Trophoblast cell (in vitro differentiated cells and primary cell): ENCODE measurements at regions not wholly inside any gene's neighbourhood (a gene's known extent, or its start where the extent isn't known, plus 50 kb on each side); places are given as distances from the start of the nearest gene placed in this dataset.

ENCODE experiments used
- DNase-seq, 2 donors: peaks; one replicate each; pipeline ENCODE4 v3.0.0-alpha.2; 2016
- H2AFZ ChIP-seq: 2 replicates; pipeline ENCODE4 v1.6.1; 2013; ENCODE audit warnings: low read length, moderate library complexity, mild to moderate bottlenecking; ENCODE audit not compliant: insufficient read depth, poor library complexity
- H2AK5ac ChIP-seq: 2 replicates; pipeline ENCODE4 v1.6.1; 2013; ENCODE audit warnings: mild to moderate bottlenecking, low read length
- H2BK120ac ChIP-seq: 2 replicates; pipeline ENCODE4 v1.6.1; 2013; ENCODE audit warnings: low read length, mild to moderate bottlenecking, moderate library complexity; ENCODE audit not compliant: insufficient read depth, poor library complexity
- H2BK12ac ChIP-seq: 2 replicates; pipeline ENCODE4 v1.6.1; 2013; ENCODE audit warnings: mild to moderate bottlenecking, low read length, moderate library complexity
- H2BK5ac ChIP-seq: 2 replicates; pipeline ENCODE4 v1.6.1; 2013; ENCODE audit warnings: low read length, low read depth, moderate library complexity, mild to moderate bottlenecking; ENCODE audit not compliant: poor library complexity
- H3K14ac ChIP-seq: 2 replicates; pipeline ENCODE4 v1.6.1; 2013; ENCODE audit warnings: mild to moderate bottlenecking, low read length
- H3K18ac ChIP-seq: 2 replicates; pipeline ENCODE4 v1.6.1; 2013; ENCODE audit warnings: mild to moderate bottlenecking, low read length
- H3K23ac ChIP-seq: 2 replicates; pipeline ENCODE4 v1.6.1; 2013; ENCODE audit warnings: low read length
- H3K27ac ChIP-seq: 2 replicates; pipeline ENCODE4 v1.5.1; 2013; ENCODE audit warnings: low read depth, mild to moderate bottlenecking, inconsistent platforms, low read length, moderate library complexity
- H3K27me3 ChIP-seq: 2 replicates; pipeline ENCODE4 v1.6.1; 2013; ENCODE audit warnings: inconsistent platforms, mild to moderate bottlenecking, low read length, moderate library complexity; ENCODE audit not compliant: insufficient read depth
- H3K36me3 ChIP-seq, 2 experiments: 1 replicate in 1 of 2; 2 replicates in 1 of 2; pipeline ENCODE4 v1.6.1; 2013; ENCODE audit warnings: low read length in 2 of 2, mild to moderate bottlenecking in 2 of 2, moderate library complexity in 1 of 2; ENCODE audit not compliant: insufficient read depth in 2 of 2, control insufficient read depth in 1 of 2
- H3K4ac ChIP-seq: 2 replicates; pipeline ENCODE4 v1.6.1; 2013; ENCODE audit warnings: low read depth, mild to moderate bottlenecking, low read length, moderate library complexity
- H3K4me1 ChIP-seq, 2 experiments: 1 replicate in 1 of 2; 2 replicates in 1 of 2; pipeline ENCODE4 v1.6.1; 2013; ENCODE audit warnings: low read length in 2 of 2, mild to moderate bottlenecking in 2 of 2, moderate library complexity in 1 of 2; ENCODE audit not compliant: insufficient read depth in 2 of 2, control insufficient read depth in 1 of 2
- H3K4me2 ChIP-seq: 2 replicates; pipeline ENCODE4 v1.6.1; 2013; ENCODE audit warnings: inconsistent platforms, mild to moderate bottlenecking, low read length, moderate library complexity
- H3K4me3 ChIP-seq: 2 replicates; pipeline ENCODE4 v1.5.1; 2013; ENCODE audit warnings: mild to moderate bottlenecking, low read depth, low read length, inconsistent platforms
- H3K79me1 ChIP-seq: one replicate; pipeline ENCODE4 v1.6.1; 2013; ENCODE audit warnings: low read length
- H3K79me2 ChIP-seq: 2 replicates; pipeline ENCODE4 v1.6.1; 2013; ENCODE audit warnings: low read length, mild to moderate bottlenecking; ENCODE audit not compliant: control insufficient read depth, insufficient read depth, poor library complexity
- H3K9ac ChIP-seq: 2 replicates; pipeline ENCODE4 v1.6.1; 2013; ENCODE audit warnings: mild to moderate bottlenecking, low read length
- H3K9me3 ChIP-seq: 2 replicates; pipeline ENCODE4 v1.6.1; 2013; ENCODE audit warnings: low read depth, mild to moderate bottlenecking, control low read depth, inconsistent platforms, low read length; ENCODE audit not compliant: insufficient read depth
- H4K12ac ChIP-seq: 2 replicates; pipeline ENCODE4 v1.6.1; 2013; ENCODE audit warnings: low read depth, mild to moderate bottlenecking, low read length, moderate library complexity
- H4K8ac ChIP-seq: 2 replicates; pipeline ENCODE4 v1.6.1; 2013; ENCODE audit warnings: low read depth, mild to moderate bottlenecking, low read length, moderate library complexity
- H4K91ac ChIP-seq: one replicate; pipeline ENCODE4 v1.6.1; 2013; ENCODE audit warnings: low read depth, mild to moderate bottlenecking, low read length, moderate library complexity
- WGBS: extraction: QIAGEN DNeasy Blood & Tissue Kit; methylation state at CpG from one replicate; pipeline ENCODE4 v1.1.7; 2013; ENCODE audit warnings: missing lambda C conversion rate; ENCODE audit not compliant: insufficient read length, insufficient coverage; ENCODE audit errors: extremely low coverage; 5-methylcytosine and 5-hydroxymethylcytosine counted together

GRCh38 chr11:130592056-130592455, 143.6 kb downstream of the ADAMTS15 start:
- Histone ChIP-seq H2AK5ac (no peak overlapping the region), H2AFZ (no peak overlapping the region), H3K23ac (no peak overlapping the region), H3K27me3 (no peaks in the 10 kb centered on the region), H3K36me3 (no peaks in the 10 kb centered on the region), H3K9me3 (no peaks in the 10 kb centered on the region), H2BK120ac (no peak overlapping the region), H4K91ac (no peak overlapping the region), H2BK12ac (no peak overlapping the region), H3K4me2 (no peak overlapping the region), H3K14ac (no peak overlapping the region), H3K4me1 (no peaks in the 10 kb centered on the region), H3K18ac (no peak overlapping the region), H4K8ac (no peak overlapping the region), H3K79me2 (no peaks in the 10 kb centered on the region), H3K4me3 (no peak overlapping the region), H3K9ac (no peak overlapping the region), H3K79me1 (no peaks in the 10 kb centered on the region), H3K27ac (no peak overlapping the region), H3K4ac (no peak overlapping the region), H4K12ac (no peak overlapping the region), H2BK5ac (no peak overlapping the region)
- DNase-seq: peak in 1 of 2 donors; percentile 19
- WGBS: no CpG with 5 or more reads among the region's 2 CpGs

- no peaks in the 10 kb centered on the region for H3K36me3 ChIP-seq
- no peaks in the 10 kb centered on the region for H3K79me2 ChIP-seq
- no peak overlapping the region for H2BK5ac ChIP-seq
- H3K79me1 ChIP-seq: no peaks in the 10 kb centered on the region
- H3K23ac ChIP-seq: no peak overlapping the region
- no peak overlapping the region for H3K9ac ChIP-seq
- H3K18ac ChIP-seq: no peak overlapping the region
- no peak overlapping the region for H4K12ac ChIP-seq
- no peak overlapping the region for H2BK12ac ChIP-seq
- no peak overlapping the region for H3K4ac ChIP-seq
- H2AFZ ChIP-seq: no peak overlapping the region
- no peak overlapping the region for H4K8ac ChIP-seq
- H2AK5ac ChIP-seq: no peak overlapping the region
- no peak for DNase-seq
- WGBS: no CpG with 5 or more reads among the region's 2 CpGs
- no peaks in the 10 kb centered on the region for H3K27me3 ChIP-seq
- H3K4me2 ChIP-seq: no peak overlapping the region
- H4K91ac ChIP-seq: no peak overlapping the region
- H3K4me3 ChIP-seq: no peak overlapping the region
- no peaks in the 10 kb centered on the region for H3K4me1 ChIP-seq
- no peak overlapping the region for H3K14ac ChIP-seq
- H2BK120ac ChIP-seq: no peak overlapping the region
- H3K9me3 ChIP-seq: no peaks in the 10 kb centered on the region
- H3K27ac ChIP-seq: no peak overlapping the region
Measured at GRCh38 chr11:130593064-130593463, 144.6 kb downstream of the ADAMTS15 start.

GRCh38 chr11:130598433-130598832, 150.0 kb downstream of the ADAMTS15 start:
- Histone ChIP-seq H2AFZ (no peak overlapping the region), H3K14ac (no peak overlapping the region), H4K12ac (no peak overlapping the region), H2AK5ac (no peak overlapping the region), H2BK120ac (no peak overlapping the region), H3K4me3 (no peak overlapping the region), H3K79me1 (no peaks in the 10 kb centered on the region), H3K18ac (no peak overlapping the region), H3K23ac (no peak overlapping the region), H3K36me3 (no peaks in the 10 kb centered on the region), H3K27me3 (no peaks in the 10 kb centered on the region), H3K4me2 (no peak overlapping the region), H4K8ac (no peak overlapping the region), H2BK12ac (no peak overlapping the region), H3K79me2 (no peaks in the 10 kb centered on the region), H3K9me3 (peaks cover 2% of the 10 kb centered on the region), H3K4ac (no peak overlapping the region), H3K27ac (no peak overlapping the region), H3K9ac (no peak overlapping the region), H2BK5ac (no peak overlapping the region), H3K4me1 (peaks cover 0 to 3% of the 10 kb centered on the region in 2 experiments), H4K91ac (no peak overlapping the region)
- DNase-seq: no peak
- WGBS: no CpG with 5 or more reads among the region's 25 CpGs

- no peak for DNase-seq
- H3K27me3 ChIP-seq: no peaks in the 10 kb centered on the region
Measured at GRCh38 chr11:130599073-130599654, 150.7 kb downstream of the ADAMTS15 start.

More at GRCh38 chr11:130599073-130599654, 150.7 kb downstream of the ADAMTS15 start:
- H2BK120ac ChIP-seq: no peak overlapping the region
- H2BK5ac ChIP-seq: no peak overlapping the region
- no peak overlapping the region for H3K9ac ChIP-seq
- H3K4me2 ChIP-seq: no peak overlapping the region
- H3K36me3 ChIP-seq: no peaks in the 10 kb centered on the region
- H3K14ac ChIP-seq: no peak overlapping the region
- no peak overlapping the region for H3K4ac ChIP-seq
- H4K8ac ChIP-seq: no peak overlapping the region
- WGBS: no CpG with 5 or more reads among the region's 4 CpGs
- no peak overlapping the region for H4K91ac ChIP-seq
- no peaks in the 10 kb centered on the region for H3K79me1 ChIP-seq
- H2BK12ac ChIP-seq: no peak overlapping the region
- no peaks in the 10 kb centered on the region for H3K79me2 ChIP-seq
- H2AFZ ChIP-seq: no peak overlapping the region
- no peak overlapping the region for H3K4me3 ChIP-seq
- H3K4me1 ChIP-seq: peaks cover 0 to 3% of the 10 kb centered on the region in 2 experiments
- no peak overlapping the region for H2AK5ac ChIP-seq
- H3K27ac ChIP-seq: no peak overlapping the region
- H4K12ac ChIP-seq: no peak overlapping the region
- no peak overlapping the region for H3K23ac ChIP-seq
- no peak overlapping the region for H3K18ac ChIP-seq
- H3K9me3 ChIP-seq: peaks cover 2% of the 10 kb centered on the region
